NCI-H2107 treated with DMSO at 0.1 percent for 48 hours (cell line): ENCODE measurements at regions not wholly inside any gene's neighbourhood (a gene's known extent, or its start where the extent isn't known, plus 50 kb on each side); places are given as distances from the start of the nearest gene placed in this dataset.

Experiments used
- DNase-seq: peaks from one replicate; lab custom pipeline; 2025; ENCODE audit not compliant: unreplicated experiment; lab: John Stamatoyannopoulos, UW

DNA sequence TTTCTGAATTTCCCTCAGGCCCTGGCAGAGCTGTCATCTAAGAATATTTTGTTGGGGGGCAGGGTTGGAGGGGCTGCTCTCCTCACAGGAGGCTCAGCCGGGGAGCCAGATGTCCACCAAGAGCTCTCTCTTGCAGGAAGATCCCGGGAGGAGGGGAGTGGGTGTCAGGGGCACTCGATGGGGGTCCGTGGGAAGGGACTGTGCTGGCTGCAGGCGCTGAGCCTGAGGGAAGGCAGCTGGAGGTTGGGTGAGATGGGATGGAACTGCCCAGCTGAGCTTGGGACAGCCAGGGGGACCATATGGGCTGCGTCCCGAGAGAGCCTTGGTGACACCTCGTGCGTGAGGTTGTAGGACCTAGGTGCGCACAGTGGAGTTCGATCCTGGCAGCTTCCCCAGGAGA, 111.2 kb upstream of the GSE1 start:
- no peak for DNase-seq

DNA sequence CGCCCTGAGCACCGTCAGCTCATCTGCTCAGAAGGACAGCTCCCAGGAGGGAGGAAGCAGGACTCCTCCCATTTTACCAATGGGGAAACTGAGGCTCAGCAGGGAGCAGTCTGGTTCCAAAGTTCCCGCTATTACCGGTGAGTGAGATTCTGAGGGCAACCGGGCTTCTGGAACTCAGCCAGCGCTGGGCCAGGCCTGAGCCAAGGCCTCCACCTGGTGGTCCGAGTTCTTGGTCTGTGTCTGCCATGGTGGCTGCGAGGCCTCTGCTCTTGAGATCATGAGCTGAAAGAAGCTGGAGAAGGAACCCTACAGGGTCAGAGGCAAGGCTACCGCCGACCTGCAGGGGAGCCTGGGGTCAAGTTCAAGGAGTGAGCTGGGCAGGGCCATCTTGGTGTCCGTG, 110.8 kb upstream of the GSE1 start:
- DNase-seq: no peak

DNA sequence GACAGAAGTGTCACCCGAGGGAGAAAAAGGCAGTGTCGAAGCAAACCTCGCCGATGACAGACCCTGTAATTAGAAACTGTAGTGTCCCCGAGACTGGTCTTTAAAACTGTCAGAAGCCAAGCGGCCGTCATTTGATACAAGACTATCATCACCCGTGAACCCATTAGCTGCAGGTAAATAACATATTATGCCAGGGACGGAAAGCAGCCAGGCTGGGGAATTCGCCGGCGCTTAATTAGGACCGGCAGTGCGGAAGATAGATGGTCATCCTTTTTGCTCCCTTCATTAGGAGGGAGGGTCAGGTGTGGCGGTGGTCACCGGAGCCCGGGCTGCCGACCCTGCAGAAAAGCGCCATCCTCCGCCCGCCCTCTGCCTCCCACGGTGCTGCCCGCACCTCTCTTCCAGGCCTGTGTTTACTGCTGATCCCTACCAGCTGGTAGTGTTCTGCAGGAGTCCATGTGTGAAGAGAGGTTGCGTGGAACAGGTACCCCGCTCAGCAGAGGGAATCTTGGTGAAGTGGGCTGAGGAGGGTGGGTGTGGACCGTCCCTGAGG, 109.4 kb upstream of the GSE1 start:
- no peak for DNase-seq

DNA sequence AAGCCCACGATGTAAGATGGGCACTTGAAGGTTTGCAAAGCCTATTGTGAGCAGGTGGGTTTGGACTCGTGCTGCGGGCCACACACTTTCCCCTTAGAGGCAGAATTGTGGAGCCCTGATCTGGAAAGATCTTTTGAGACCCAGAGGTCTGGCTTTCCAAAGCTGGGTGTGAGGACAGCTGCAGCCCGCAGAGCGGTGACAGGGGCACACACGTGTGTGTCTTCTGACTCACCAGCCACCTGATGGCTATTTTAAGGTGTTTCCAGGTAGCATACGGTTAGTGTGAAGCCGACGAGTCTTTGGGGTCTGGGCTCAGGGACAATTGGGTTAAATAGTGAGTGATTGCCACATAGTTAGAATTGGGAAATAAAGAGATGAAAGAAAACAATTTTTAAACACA, 108.9 kb upstream of the GSE1 start:
- DNase-seq: no peak

DNA sequence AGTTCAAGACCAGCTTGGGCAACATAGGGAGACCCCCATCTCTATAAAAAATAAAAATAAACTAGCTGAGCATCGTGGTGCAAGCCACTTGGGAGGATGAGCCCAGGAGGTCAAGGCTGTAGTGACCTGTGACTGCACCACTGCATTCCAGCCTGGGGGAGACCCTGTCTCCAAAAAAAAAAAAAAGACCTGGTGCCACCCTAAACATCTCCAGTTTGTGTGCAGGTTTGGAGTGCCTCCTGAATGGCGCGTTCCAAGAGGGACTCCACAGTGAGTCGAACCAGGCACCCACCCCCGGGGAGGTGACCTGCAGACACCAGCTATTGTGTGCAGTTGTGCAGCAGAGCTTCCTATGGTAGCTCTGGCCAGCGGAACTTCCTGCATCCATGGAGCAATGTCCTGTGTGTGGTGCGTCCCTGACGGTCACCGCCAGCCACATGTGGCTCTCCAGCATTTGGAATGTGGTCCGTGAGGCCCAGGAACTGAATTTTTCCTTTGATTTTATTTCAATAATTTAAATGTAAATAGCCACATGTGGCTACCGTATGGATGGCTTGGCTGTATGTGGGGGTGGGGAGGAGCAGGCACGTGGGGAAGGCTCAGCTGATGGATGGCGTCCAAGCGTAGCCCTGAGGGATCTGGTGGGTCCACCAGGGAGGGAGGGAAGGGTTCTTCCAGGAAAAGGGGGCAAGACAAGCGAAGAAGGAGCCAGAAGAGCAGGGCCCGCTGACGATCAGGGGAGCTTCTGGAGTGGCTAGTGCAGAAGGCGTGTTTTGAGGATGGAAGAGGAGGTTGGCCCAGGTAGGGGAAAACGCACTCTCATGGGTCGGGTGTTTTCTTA, 107.1 kb upstream of the GSE1 start:
- no peak for DNase-seq

DNA sequence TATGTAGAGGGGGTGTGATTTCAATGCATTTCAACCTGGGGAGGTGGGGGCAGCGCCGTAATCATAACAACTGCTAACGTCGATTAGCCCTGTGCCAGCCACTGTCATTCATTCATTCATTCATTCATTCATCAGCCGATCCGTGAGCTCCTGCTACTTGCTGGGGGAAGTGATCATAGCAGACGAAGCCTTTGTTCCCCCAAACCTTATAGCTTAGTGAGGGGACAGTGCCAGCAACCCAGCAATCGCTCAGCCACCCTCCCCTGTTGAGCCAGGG, 106.5 kb upstream of the GSE1 start:
- DNase-seq: no peak

DNA sequence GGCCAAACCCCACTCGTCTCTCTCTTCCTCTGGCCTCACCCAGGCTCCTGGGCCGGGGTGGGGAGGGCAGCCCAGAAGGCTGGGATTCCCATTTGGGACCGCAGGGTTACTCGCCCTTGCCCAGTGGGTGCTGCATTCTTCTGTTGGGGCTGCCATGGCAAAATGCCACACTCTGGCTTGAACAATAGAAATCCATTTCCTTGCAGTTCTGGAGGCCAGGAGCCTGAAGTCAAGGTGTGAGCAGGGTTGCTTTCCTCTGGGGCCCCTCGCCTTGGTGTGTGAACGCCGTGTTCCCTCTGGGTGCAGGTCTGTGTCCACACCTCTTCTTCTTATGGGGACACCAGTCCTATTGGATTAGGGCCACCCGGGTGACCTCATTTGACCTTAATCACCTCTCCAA, 105.8 kb upstream of the GSE1 start:
- no peak for DNase-seq

DNA sequence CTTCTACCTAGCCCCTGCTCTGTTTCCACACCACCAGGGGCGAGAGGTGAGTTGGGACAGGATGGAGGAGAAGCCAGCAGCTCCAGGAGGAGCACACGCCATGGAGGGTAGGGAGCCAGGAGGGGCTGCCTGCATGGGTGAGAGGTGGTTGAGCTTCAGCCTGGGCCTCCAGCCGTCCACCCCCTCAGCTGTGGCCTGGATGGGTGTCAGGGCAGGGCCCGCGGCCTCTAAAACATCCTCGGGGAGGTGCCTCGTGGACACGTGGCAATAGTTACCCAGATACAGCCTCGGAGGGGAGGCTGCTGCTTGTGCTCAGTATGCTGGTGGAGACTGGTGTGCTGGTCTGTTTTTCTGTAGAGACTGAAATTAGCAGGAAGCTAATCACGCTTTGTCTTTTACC, 104.7 kb upstream of the GSE1 start:
- no peak for DNase-seq

DNA sequence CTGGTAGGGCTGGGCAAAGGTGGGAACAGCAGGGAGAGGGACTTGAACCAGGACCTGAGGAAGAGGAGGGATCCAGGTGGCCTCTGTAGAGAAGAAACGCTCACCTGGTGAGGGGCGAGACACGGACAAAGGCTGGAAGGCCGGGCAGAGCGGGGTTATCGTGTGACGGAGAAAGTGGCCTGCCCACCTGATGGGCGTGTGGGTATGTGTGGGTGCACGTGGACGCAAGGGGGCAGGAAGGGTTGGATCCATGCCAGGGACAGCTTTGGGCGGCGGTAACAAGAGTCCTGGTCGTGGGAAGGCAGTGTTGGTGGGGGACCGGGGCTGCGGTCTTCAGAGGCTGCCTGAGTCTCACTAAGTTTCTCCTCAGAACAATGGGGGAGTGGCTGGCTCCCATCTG, 104.1 kb upstream of the GSE1 start:
- no peak for DNase-seq

DNA sequence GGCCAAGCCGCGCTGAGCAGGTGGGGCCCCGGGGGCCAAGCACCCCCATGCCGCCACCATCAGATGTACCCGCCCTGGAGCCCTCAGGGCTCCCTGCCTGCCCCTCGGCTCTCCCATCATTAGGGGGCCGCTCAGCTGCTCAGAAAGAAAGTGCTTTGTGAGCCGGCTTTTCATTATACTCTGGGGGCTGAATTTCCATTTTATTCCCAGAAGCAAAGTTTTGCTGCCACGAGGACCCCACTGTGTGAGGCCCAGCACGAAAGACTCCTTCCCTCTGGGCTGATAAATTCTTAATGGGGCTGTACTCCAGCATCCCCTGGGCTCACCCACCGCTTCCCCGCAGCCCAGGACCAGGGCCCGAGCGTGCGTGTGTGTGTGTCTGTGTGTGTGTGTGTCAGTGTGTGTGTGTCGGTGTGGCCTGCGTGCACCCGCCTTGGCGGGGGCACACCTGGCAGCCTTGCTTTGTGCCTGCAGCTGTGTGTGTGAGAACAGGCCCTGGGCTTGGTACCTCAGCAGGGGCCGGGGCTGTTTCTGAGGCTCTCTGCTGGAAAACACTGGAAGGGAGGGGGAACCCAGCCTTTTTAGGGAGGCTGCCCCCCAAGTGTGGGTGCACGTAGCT, 103.0 kb upstream of the GSE1 start:
- no peak for DNase-seq

DNA sequence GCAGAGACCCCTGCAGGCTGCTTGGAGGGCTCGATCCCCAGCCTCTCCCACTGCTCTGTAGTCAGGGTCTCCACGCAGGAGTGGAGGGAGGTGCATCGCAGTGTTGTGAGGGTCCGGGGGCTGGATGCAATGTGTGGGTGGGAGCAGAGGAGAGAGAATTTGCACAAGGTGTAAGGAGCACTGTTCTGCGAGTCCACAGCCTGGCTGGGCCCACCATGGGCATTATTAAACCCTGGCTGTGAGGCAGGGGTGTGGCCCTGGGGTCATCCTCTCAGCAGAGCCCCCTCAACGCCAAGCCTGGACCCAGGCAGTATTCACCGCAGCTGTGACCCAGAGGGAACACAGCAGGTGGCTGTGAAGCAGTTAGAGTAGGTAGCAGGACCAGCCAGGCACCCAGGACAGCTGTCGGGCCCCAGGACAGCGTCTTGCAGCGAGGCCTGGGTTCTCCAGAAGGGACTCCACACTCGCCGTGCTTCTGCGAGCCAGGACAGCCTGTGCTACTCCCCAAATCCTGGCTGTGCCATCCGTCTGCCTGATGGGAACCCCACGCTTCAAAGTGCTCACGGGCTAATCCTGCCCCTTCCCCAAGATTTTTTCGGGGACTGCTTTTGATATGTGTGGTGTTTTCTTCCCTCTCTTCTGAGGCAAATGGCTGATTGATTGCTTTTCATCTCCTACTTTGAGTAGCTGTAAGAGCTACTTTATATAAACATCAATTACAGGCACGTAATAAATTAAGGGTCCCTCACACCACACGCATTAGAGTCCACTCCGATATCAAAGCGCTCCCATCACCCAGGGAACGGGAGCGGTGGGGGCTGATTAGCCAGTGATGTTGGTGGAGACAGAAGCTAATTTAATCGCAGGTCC, 100.9 kb upstream of the GSE1 start:
- no peak for DNase-seq

DNA sequence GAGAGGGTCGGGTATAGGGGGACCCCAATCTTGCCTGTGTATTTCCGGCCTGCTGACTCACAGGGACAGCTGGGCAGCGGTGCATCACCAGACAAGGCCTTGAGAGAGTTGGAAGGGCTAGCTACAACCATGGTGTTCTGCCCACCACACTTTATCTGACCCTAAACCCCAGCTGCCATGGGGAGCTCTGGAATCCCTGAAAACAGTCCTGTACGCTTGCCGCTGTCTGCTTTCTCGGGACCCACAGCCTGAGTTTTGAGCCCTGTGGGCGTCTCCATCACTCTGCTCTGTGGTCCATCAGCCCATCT, 100.4 kb upstream of the GSE1 start:
- DNase-seq: no peak

DNA sequence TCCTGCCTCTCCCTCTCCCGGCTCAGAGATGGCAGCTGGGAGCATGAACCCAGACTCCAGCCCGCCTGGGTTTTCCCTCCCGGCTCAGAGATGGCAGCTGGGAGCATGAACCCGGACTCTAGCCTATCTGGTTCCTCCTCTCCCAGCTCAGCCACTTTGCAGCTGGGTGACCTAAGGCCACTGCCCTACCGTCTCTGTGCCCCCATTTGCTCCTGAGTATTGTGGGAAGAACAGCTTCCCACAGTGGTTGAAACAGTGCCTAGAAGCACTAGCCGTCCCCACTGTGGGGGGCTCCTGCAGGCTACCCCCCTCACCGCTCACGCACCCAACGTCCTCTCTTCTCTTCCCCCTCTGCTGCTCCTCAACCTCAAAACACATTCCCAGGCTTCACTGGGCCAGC, 99.9 kb upstream of the GSE1 start:
- DNase-seq: no peak

DNA sequence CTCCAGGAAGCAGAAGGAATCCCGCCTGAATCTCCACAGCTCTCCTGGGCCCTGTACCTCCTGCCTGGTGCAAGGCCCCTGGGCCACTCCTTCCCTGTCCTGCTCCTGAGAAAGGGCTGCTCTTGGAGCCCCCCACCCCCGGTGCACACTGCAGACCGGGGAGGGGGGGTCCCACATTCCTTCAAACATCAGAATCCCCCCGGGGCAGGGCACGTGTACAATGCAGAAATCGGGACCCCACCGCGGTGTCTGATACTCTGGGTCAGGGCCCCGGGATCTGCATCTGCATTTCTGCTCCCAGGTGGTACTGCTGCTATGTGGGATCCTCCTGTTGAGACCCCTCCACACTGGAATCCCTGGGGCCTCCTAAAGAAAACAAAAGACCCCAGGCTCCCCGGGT, 99.5 kb upstream of the GSE1 start:
- no peak for DNase-seq

DNA sequence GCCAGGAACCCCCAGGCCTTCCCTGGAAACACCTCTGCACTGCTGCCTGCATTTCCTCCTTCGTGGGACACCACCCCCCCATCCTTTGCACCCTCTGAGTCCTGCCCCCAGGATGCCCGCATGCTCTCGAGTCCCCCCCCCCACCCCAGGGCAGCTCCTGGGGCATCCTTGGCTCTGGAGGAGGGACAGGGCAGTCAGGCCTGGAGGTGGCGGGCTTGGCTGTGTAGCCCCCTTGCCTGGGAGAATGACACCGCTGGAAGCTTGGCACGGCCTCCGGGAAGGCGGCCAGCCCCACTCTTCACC, 98.9 kb upstream of the GSE1 start:
- DNase-seq: no peak

DNA sequence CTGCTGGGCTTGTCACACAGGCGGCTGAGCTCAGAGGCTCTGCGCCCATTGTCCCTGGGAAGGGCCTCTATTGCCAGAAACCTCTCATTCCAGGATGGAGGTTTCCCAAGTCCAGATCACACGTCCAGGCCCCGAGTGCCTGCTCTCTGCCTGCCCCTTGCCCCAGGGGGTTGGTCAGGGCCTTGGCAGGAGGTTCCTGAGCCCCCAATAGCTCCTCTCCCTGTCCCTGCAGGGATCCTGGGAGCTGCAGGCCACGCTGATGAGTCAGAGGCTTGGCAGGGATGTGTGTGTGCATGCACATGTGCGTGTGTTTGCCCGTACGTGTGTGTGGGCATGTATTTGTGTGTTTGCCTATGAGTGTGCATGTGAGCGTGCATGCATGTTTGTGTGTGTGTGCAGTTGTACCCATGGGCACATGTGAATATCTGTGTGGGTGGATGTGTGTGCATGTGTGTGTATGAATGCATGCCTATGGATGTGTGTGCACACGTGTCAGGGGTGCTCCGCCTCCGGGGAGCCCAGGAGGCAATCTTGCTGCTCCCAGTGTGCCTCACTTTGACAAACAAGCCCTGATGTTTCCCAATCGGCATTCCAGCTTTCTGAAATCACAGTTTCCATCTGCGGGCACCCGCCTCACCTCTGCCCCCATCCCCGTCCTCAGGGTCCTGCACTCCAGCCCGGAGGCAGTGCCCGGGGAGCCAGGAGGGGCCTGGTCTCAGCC, 98.4 kb upstream of the GSE1 start:
- peak; percentile 54 for DNase-seq

DNA sequence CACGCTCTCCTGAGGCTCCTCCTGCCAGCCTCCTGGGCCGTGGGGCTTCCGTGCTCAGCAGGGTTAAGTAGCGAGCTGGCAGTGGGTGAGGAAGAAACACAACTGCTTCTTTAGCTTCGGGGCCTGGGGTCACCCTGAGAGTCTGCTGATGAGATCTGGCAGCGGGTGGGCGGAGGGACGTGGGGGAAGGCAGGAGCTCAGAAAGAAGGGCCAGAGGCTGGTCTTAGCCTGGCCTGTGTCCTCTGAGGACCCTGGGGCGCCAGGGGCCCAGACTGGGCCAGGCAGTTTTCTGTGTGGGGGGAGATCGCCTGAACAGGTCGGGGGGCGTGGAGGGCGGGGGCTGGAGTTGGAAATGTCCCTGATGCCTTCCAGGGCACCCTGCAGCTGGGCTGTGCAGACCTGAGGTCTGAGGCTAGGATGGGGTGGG, 97.8 kb upstream of the GSE1 start:
- no peak for DNase-seq

DNA sequence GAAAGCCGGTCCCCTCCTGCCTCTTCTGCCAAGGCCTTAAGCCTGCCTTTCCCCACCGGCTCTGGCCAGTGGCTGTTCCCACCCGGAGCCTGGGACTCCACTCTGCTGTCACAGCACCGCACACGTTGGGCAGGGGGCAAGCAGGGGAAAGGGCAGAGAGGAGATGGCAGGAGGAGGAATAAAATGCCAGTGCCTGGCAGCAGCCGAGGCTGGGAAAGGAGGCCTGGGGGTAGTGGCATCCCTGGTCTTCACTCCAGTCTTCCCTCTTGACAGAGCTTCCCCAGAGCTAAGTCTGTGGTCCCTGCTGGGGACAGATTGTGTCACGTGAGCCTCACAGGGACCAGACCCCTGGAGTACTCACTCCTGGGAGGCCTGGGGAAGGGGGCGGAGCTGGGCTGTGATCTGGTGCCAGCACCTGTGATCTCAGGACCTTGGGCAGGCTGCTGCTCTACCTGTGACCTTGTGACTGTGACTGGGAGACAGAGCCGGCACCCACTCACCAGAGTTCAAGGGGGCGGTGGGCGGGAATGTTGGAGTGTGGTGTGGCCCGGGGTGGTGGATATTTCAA, 97.2 kb upstream of the GSE1 start:
- no peak for DNase-seq

DNA sequence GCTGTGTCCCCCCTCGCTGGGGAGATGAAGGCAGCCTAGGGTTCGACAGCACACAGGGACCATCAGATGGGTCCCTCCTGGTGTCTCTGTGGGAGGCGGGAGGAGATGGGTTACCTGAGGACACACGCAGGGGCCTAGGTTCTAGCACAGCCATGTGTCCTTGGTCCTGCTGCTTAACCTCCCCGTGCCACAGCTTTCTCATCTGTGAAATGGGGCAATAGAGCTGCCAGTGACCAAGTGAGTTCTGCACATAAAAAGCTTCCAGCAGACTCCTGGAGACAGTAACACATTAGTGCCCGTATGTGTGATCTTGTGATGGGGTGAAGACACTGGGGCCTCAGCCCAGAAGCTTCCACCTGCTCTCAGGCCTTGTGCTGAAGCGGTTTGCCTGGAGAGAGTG, 96.0 kb upstream of the GSE1 start:
- DNase-seq: no peak

DNA sequence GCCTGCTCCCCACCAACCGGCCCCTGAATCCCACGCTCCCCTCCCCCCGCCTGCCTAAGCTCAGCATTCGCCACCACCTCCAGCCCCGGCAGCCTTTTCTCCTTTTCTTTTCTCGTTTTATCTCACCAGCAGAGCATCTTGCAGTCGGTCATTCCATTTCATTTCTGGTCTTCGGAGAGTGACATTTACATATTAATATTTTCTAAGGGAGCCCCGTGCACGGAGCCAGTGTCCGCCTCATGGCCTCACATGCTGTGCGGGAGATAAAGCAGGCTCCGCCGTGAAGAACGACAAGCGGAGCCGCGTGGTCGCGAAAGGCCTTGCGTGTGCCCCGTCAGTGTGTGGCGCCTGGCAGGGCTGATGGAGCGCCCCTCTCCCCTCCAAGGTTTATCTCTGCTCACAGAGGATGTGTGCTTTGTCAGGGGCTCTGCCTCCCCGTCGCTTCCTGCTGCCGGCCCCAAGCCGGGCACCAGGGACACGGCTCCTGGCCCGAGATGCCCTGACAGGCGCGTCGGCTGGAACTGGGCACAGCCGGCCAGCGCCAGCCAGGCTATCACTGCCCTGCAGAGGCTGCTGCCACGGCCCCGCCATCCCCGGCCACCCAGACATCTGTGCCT, 95.5 kb upstream of the GSE1 start:
- no peak for DNase-seq
